HepG2 (cell line): ENCODE measurements at regions not wholly inside any gene's neighbourhood (a gene's known extent, or its start where the extent isn't known, plus 50 kb on each side); places are given as distances from the start of the nearest gene placed in this dataset.

ENCODE experiments used
- ATAC-seq: fragments of 200-7000 bp; cut with Tn5 transposase; 3 replicates; pipeline ENCODE4 v1.9.1; 2020; ENCODE audit warnings: mild to moderate bottlenecking, moderate library complexity
- BruUV-seq: library from RNA; stranded (reverse); fragments of 400-500 nt; replicated peaks from 2 replicates; lab custom pipeline; 2021; lab: Mats Ljungman, UMichigan
- CTCF ChIA-PET: fragments of 300-600 bp; formaldehyde crosslinking; extraction: SDS; loops from one replicate; lab custom pipeline; 2021; ENCODE audit warnings: low total read pairs, inconsistent platforms, low intra/inter-chr PET ratio; lab: Yijun Ruan, JAX
- POLR2A ChIA-PET: fragments of 350-600 bp; sonication (Branson Sonifier 250); formaldehyde crosslinking; loops from one replicate; lab custom pipeline; 2020; ENCODE audit warnings: antibody characterized with exemption, inconsistent platforms; lab: Yijun Ruan, JAX
- DNase-seq: peaks from one replicate; pipeline ENCODE4 v3.0.0-alpha.2; 2015; ENCODE audit warnings: low spot score
- FAIRE-seq: peaks from 3 replicates; lab custom pipeline; 2011; peaks lifted over from hg19 to GRCh38; lab: Jason Lieb, UNC
- H2AFZ ChIP-seq: one replicate; pipeline ENCODE4 v1.6.1; 2011; ENCODE audit warnings: low read length, inconsistent platforms
- H3K27ac ChIP-seq: fragments of 300-600 bp; 3 replicates; pipeline ENCODE4 v1.8.0; 2011; ENCODE audit warnings: mixed run types, mild to moderate bottlenecking, mixed read lengths, low read length, inconsistent platforms; ENCODE audit not compliant: insufficient read depth; ENCODE audit errors: extremely low read length
- H3K27me3 ChIP-seq, 2 experiments: fragments of 200-600 bp in 1 of 2; 2 replicates in 1 of 2; 3 replicates in 1 of 2; pipeline versions ENCODE4 v1.6.0 to v1.8.0; 2011; ENCODE audit warnings: low read length in 2 of 2, mild to moderate bottlenecking in 2 of 2, moderate library complexity in 2 of 2, inconsistent platforms in 1 of 2; ENCODE audit not compliant: insufficient read depth in 2 of 2, control insufficient read depth in 1 of 2
- H3K36me3 ChIP-seq, 2 experiments: fragments of 200-600 bp in 1 of 2; replicated peaks in 1 of 2; 2 replicates in 1 of 2; 3 replicates in 1 of 2; pipeline versions ENCODE4 v1.5.1 to v1.8.0; 2011; ENCODE audit warnings: low read length in 2 of 2, inconsistent platforms in 1 of 2; ENCODE audit not compliant: insufficient read depth in 2 of 2, control insufficient read depth in 1 of 2
- H3K4me1 ChIP-seq: 2 replicates; pipeline ENCODE4 v1.5.1; 2012; ENCODE audit warnings: low read length, inconsistent platforms; ENCODE audit not compliant: insufficient read depth
- H3K4me2 ChIP-seq: 2 replicates; pipeline ENCODE4 v1.6.0; 2011; ENCODE audit warnings: low read depth, low read length, inconsistent platforms
- H3K4me3 ChIP-seq, 3 experiments: fragments of 200-600 bp in 1 of 3; sonication (generic), shearing (Covaris generic) in 1 of 3; replicated peaks in 1 of 3; 2 replicates each; pipeline ENCODE4 v1.5.1; 2011 to 2016; ENCODE audit warnings: low read length in 3 of 3, inconsistent platforms in 2 of 3, low read depth in 2 of 3, mild to moderate bottlenecking in 2 of 3, control low read depth in 1 of 3, mixed read lengths in 1 of 3; ENCODE audit not compliant: insufficient read depth in 1 of 3
- H3K79me2 ChIP-seq: one replicate; pipeline ENCODE4 v1.6.1; 2011; ENCODE audit warnings: low read length, inconsistent platforms; ENCODE audit not compliant: insufficient read depth
- H3K9ac ChIP-seq: 2 replicates; pipeline ENCODE4 v1.6.0; 2011; ENCODE audit warnings: mild to moderate bottlenecking, low read depth, low read length, inconsistent platforms; ENCODE audit not compliant: insufficient read depth
- H3K9me3 ChIP-seq: 2 replicates; pipeline ENCODE4 v1.5.1; 2012; ENCODE audit warnings: mild to moderate bottlenecking, low read length
- H4K20me1 ChIP-seq: 2 replicates; pipeline ENCODE4 v1.6.0; 2011; ENCODE audit warnings: inconsistent platforms, mild to moderate bottlenecking, low read length, moderate library complexity; ENCODE audit not compliant: insufficient read depth
- DR1 ChIP-seq: sonication (generic); formaldehyde crosslinking; IDR thresholded peaks from 2 replicates; pipeline ENCODE4 v1.8.0; 2021; ENCODE audit warnings: mild to moderate bottlenecking, missing genetic modification reagents, inconsistent platforms
- EEA1 ChIP-seq: sonication (generic); formaldehyde crosslinking; IDR thresholded peaks from 2 replicates; pipeline ENCODE4 v1.5.1; 2020; ENCODE audit warnings: mild to moderate bottlenecking, missing genetic modification reagents, borderline replicate concordance
- EHMT2 ChIP-seq: fragments of 200-600 bp; sonication (generic); IDR thresholded peaks from 2 replicates; pipeline ENCODE4 v1.7.0; 2017; ENCODE audit warnings: antibody characterized with exemption, low read depth, low read length, borderline replicate concordance
- GZF1 ChIP-seq: sonication (generic); formaldehyde crosslinking; IDR thresholded peaks from 2 replicates; pipeline ENCODE4 v1.5.1; 2020; ENCODE audit warnings: mild to moderate bottlenecking, missing genetic modification reagents
- MAFF ChIP-seq: IDR thresholded peaks from 2 replicates; pipeline ENCODE4 v1.6.1; 2011; ENCODE audit warnings: low read depth, low read length, improper control_type of control experiment
- MAFK ChIP-seq, 2 experiments: IDR thresholded peaks in 1 of 2; conservative IDR thresholded peaks in 1 of 2; 2 replicates each; pipeline ENCODE4 v1.6.1; 2011; ENCODE audit warnings: improper control_type of control experiment in 2 of 2, low read length in 2 of 2
- MIER2 ChIP-seq: IDR thresholded peaks from 2 replicates; pipeline ENCODE4 v1.6.1; 2016; ENCODE audit warnings: missing biosample characterization, missing genetic modification reagents
- NFE2 ChIP-seq: sonication (generic); formaldehyde crosslinking; IDR thresholded peaks from 2 replicates; pipeline ENCODE4 v1.4.0; 2020; ENCODE audit warnings: missing genetic modification reagents
- NFYB ChIP-seq: sonication (generic); formaldehyde crosslinking; IDR thresholded peaks from 2 replicates; pipeline ENCODE4 v1.4.0; 2020; ENCODE audit warnings: missing genetic modification reagents
- RFXANK ChIP-seq: IDR thresholded peaks from 2 replicates; pipeline ENCODE4 v1.6.1; 2016
- TARDBP ChIP-seq: sonication (generic); formaldehyde crosslinking; IDR thresholded peaks from 2 replicates; pipeline ENCODE4 v1.8.0; 2022; ENCODE audit warnings: mild to moderate bottlenecking, missing genetic modification reagents
- ZNF143 ChIP-seq: sonication (generic); formaldehyde crosslinking; IDR thresholded peaks from 2 replicates; pipeline ENCODE4 v1.4.0; 2020; ENCODE audit warnings: missing genetic modification reagents
- ZNF670 ChIP-seq: sonication (generic); formaldehyde crosslinking; IDR thresholded peaks from 2 replicates; pipeline ENCODE4 v1.8.0; 2022; ENCODE audit warnings: mild to moderate bottlenecking, missing genetic modification reagents, borderline replicate concordance
- WGBS: methylation state at CpG from one replicate; pipeline ENCODE4 v1.1.6; 2017; ENCODE audit warnings: low lambda C conversion rate; 5-methylcytosine and 5-hydroxymethylcytosine counted together
- in situ Hi-C: cut with HindIII; loops from 2 replicates; pipeline ENCODE4 v1.10.0; 2017; ENCODE audit warnings: low pct_unique_long_range_greater_than_20kb; ENCODE audit not compliant: extremely low pct_ligation_motif_present
- intact Hi-C: fragments of 100-400 bp; cut with micrococcal nuclease; formaldehyde crosslinking; loops from one replicate; pipeline ENCODE4 v1.10.0; 2022; ENCODE audit not compliant: unreplicated experiment

DNA sequence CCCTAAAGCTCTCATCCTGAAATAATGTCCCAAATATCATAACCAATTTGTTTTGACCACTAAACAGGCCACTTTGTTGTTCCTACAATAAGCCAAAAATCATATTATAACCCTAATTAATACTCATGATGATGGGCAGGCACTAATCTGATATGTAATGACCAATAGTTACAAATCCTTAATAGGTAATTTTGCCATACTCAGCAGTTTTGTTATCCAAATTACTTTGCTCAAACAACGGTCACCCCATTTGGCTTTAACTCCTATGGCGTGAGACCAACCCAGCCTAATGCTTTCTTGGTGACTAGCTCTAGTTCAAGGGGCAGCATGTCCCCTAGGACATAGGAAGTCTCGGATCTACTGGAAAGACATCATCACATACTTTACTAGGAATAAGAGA is 123.2 kb upstream of the ID4 start:
- BruUV-seq: no TSS peak
- TF ChIP-seq EEA1 (CRISPR knock-in tag) (no peak), DR1 (CRISPR knock-in tag) (no peak), ZNF143 (CRISPR knock-in tag) (no peak), MAFF (peak; percentile 97), NFE2 (CRISPR knock-in tag) (no peak), ZNF670 (no peak), GZF1 (CRISPR knock-in tag) (no peak), EHMT2 (no peak), MIER2 (CRISPR knock-in tag) (no peak), RFXANK (CRISPR knock-in tag) (no peak), MAFK (conservative IDR thresholded peaks at IDR 0.05 in 1 of 2, IDR thresholded peaks at IDR 0.05 in 1 of 2; ENCODE audit: low read length in 2 of 2) (peak; percentile 96 to 99), NFYB (CRISPR knock-in tag) (no peak), TARDBP (CRISPR knock-in tag) (no peak)
- Histone ChIP-seq H3K4me1 (no peaks in the 10 kb centered on the region), H3K27me3 (no peaks in the 10 kb centered on the region), H3K27ac (no peak overlapping the region), H3K9me3 (no peaks in the 10 kb centered on the region), H2AFZ (no peak overlapping the region), H3K4me3 (no peak overlapping the region), H4K20me1 (no peaks in the 10 kb centered on the region), H3K4me2 (no peak overlapping the region), H3K36me3 (no peaks in the 10 kb centered on the region), H3K9ac (no peak overlapping the region), H3K79me2 (no peaks in the 10 kb centered on the region)
- DNase-seq: no peak
- no peak for FAIRE-seq
- no peak for ATAC-seq
- intact Hi-C loops (no loop called here), in situ Hi-C loops (no loop called here)
- ChIA-PET POLR2A (no interaction called here), CTCF (no interaction called here)
- 3% methylated on average over 3 of the region's 3 CpGs for WGBS
